ENCODE measurements at regions not wholly inside any gene's neighbourhood (a gene's known extent, or its start where the extent isn't known, plus 50 kb on each side); places are given as distances from the start of the nearest gene placed in this dataset.
A peak's percentile ranks its signal among the peaks of the same experiment; 100 is the strongest.

DNA sequence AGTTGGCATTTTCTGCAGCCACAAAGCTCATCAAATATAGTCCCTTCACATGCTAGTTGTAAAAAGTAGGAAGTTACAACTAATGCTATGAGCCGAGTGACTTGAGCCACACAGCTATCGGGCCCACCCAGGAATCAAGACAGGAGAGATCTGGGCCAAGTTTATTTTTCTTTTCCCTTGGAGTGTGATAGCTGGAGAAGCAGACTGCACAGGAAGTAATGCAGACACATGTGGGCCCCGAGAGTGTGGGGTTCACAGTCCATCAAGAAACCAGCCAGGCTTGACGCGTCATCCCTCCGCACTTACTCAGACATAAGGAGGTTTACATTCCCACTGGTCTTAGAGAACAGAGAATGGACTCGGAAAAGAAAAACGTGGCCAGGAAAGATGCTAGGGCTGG lies 403.1 kb upstream of the CDH11 start:
- DNase-seq (ENCODE audit: low read depth) (peak; percentile 50), FAIRE-seq (no peak)
- no peaks in the 10 kb centered on the region for H3K27me3 ChIP-seq (ENCODE audit: control insufficient read depth, insufficient read depth, low read length)
- TF ChIP-seq CTCF (IDR thresholded peaks at IDR 0.05; ENCODE audit: insufficient read depth, low read length, severe bottlenecking) = no peak
- H3K36me3 ChIP-seq (ENCODE audit: control insufficient read depth, insufficient read depth, low read length) = no peaks in the 10 kb centered on the region
- H3K4me3 ChIP-seq (ENCODE audit: low read depth, low read length) = no peak overlapping the region

DNA sequence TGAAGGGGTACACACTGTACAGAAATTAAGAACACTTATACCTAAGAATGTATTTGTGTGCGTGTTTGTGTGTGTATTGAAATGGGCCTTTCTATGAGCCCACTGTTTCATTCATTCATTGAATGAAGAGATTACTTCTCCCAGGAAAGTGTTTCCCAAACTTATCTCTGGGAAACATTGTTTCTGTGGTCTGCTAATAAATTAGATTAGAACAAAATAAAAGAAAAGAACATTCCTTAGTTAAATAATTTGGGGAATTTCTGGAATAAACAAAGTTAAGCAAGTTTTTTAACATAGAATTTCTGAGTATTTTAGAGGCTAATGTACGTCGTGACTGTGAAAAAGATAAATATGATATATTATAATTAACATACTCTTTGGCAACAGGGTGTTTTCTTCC lies 402.4 kb upstream of the CDH11 start:
- no peak for TF ChIP-seq CTCF (IDR thresholded peaks at IDR 0.05; ENCODE audit: insufficient read depth, low read length, severe bottlenecking)
- no peak for FAIRE-seq

GRCh38 chr16:65523283-65523944 lies 401.6 kb upstream of the CDH11 start:
- H3K4me3 ChIP-seq (ENCODE audit: low read depth, low read length) = no peak overlapping the region
- FAIRE-seq (no peak), DNase-seq (ENCODE audit: low read depth) (no peak)
- H3K36me3 ChIP-seq (ENCODE audit: control insufficient read depth, insufficient read depth, low read length) = no peaks in the 10 kb centered on the region
- TF ChIP-seq CTCF (IDR thresholded peaks at IDR 0.05; ENCODE audit: insufficient read depth, low read length, severe bottlenecking) = no peak
- no peaks in the 10 kb centered on the region for H3K27me3 ChIP-seq (ENCODE audit: control insufficient read depth, insufficient read depth, low read length)

More for the DNA sequence above, 402.4 kb upstream of the CDH11 start:
- H3K27me3 ChIP-seq (ENCODE audit: control insufficient read depth, insufficient read depth, low read length) = no peaks in the 10 kb centered on the region
- H3K36me3 ChIP-seq (ENCODE audit: control insufficient read depth, insufficient read depth, low read length) = no peaks in the 10 kb centered on the region
- no peak overlapping the region for H3K4me3 ChIP-seq (ENCODE audit: low read depth, low read length)
- DNase-seq (ENCODE audit: low read depth) = no peak

DNA sequence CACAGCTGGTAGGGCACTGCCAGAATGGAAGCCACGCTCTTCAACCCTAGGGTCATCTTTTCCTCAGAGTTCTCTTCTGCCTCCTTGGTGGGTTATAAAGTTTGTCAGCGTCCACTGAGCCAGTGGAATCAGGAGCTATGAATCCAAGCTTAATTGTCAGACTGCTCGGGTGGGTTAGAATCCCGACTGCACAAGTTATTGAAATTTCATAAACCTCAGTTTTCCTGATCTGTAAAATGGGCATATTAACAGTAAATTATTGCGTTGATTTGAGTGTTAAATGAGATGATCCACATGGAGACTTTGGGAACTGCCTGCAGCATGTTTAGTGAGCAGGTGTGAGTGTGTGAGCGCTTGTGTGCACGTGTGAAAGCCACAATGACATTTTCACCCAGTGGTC lies 400.5 kb upstream of the CDH11 start:
- no peak for TF ChIP-seq CTCF (IDR thresholded peaks at IDR 0.05; ENCODE audit: insufficient read depth, low read length, severe bottlenecking)
- no peaks in the 10 kb centered on the region for H3K27me3 ChIP-seq (ENCODE audit: control insufficient read depth, insufficient read depth, low read length)
- FAIRE-seq = no peak
- H3K4me3 ChIP-seq (ENCODE audit: low read depth, low read length) = no peak overlapping the region
- DNase-seq (ENCODE audit: low read depth) = no peak
- no peaks in the 10 kb centered on the region for H3K36me3 ChIP-seq (ENCODE audit: control insufficient read depth, insufficient read depth, low read length)

DNA sequence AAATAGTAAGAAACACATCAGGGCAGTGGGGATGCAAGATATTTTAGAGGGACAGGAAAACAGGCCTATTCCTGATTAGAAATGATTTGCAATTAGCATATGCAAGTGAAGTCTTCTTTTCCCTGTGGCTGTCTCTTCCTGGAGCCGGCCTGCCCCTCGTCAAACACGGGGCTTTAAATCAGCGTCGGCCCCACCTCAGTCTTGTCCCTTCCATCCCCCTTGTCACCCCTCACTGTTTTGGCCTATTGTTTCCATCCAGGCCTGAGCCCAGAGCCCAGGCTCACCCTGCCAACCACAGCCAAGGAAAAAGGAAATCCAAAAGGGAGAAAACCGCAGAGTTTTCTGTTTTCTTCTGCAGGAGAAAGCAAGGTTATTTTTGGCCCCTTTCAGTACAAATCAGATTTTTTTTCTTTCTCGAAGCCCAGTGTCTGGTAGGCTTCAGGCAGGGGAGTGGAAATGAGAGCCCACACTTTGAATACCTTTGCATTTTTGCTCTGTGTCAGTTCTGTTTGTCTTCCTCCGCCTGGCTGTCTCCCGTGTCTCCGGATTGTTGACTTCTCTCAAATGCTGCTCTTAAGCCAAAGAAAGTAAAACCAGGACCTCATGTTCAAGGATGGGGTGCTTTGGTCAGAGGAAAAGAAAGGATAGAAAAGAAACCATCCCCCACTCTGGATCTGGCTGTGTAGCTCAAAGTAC lies 399.9 kb upstream of the CDH11 start:
- TF ChIP-seq CTCF (IDR thresholded peaks at IDR 0.05; ENCODE audit: insufficient read depth, low read length, severe bottlenecking) = no peak
- FAIRE-seq (no peak), DNase-seq (ENCODE audit: low read depth) (no peak)
- Histone ChIP-seq H3K27me3 (ENCODE audit: control insufficient read depth, insufficient read depth, low read length) (no peaks in the 10 kb centered on the region), H3K36me3 (ENCODE audit: control insufficient read depth, insufficient read depth, low read length) (no peaks in the 10 kb centered on the region), H3K4me3 (ENCODE audit: low read depth, low read length) (no peak overlapping the region)

Measured in bronchial epithelial cell (primary cell).